ENCODE measurements at regions not wholly inside any gene's neighbourhood (a gene's known extent, or its start where the extent isn't known, plus 50 kb on each side); places are given as distances from the start of the nearest gene placed in this dataset.

DNA sequence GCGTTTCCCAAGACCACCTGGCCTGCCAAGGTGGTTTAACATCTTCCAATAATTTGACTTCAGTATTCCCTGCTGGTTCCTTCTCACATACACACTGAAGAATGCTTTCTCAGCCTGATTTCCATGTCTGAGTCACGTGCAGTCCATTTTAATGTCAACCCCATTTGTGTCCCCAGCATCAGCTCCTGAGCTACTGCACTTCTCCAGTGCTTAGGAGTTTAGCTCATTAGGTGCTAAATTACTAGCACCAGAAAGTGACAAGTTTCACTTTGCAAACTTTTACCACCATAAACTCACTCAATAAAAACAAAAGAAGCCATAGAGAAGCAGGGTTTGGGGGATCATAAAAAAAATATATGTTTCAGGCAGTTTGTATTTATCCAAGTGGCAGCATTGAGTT, 279.3 kb upstream of the SORCS1 start:
- DNase-seq = no peak

DNA sequence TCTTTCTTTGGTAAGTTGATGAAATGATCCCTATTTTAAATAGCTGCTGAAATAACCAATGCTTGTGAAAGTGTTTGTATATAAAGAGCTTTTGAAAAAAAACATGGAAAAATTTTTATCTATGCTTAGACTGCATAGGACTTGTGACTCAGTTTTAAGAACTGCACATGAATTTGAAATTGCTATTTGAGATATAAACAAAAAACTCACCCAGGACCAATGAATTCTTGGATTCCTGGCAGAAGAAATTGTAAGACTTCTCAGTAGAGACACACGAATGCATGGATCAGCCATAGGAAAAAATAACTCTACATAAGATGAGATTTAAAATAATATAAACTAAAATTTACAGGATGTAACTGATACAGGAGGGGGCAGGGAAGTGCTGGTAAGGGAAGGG, 278.8 kb upstream of the SORCS1 start:
- DNase-seq = no peak

DNA sequence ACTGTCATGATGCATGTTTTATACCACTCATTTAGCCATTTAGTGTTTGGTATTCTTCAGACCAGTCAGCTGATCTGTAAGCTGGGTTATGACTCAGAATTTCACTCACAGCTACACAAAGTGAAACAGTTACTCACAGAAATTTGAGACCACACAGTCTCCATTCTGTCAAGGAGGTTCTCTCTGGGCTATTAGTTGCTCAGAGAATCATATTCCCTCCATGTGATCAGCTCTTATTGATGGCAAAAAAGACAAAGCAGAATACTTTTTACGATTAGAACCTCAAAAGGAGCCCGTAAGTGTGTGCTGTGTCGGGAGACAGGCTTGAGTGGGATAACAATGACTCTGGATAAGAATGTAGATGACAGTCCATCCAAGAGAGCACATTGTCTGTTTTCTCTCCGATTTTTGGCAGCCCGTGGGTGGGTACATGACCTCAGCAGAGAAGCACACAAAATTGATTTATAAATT, 277.6 kb upstream of the SORCS1 start:
- no peak for DNase-seq

DNA sequence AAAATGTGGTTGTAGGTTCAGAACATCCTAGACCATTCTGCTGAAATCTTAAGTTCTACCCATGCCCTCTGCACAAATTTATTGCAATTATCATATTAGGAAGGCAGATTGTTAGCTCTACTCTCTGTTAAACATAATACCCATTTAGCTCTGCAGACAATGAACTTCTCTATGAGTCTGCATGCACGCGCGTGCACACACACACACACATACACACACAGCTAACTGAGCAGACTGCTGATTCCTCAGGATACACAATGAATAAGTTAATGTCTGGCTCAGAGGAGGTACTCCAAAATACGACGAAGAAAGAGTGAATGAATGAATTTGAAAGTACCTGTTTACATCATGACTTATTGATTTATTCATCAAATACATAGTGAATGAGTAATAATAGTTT, 276.2 kb upstream of the SORCS1 start:
- no peak for DNase-seq

DNA sequence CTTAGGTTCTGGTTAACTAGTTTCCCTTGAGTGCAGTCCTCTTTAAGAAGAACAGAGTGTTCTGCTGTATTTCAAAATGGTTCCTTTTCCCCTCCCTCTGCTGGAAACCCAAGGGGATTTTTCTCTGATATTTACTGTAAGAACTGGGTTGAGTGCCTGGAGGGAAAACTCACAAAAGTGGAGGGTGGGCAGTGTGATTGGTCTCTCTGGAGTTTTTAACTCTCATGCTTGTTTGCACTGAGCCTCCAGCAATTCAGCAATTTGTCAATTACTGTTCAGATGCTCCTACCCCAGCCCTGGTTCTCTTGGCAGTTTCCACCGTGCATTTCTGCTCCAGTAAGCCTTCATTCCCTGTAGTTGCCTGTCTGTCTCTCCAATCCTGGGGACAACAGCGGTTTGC, 273.4 kb upstream of the SORCS1 start:
- DNase-seq = no peak

DNA sequence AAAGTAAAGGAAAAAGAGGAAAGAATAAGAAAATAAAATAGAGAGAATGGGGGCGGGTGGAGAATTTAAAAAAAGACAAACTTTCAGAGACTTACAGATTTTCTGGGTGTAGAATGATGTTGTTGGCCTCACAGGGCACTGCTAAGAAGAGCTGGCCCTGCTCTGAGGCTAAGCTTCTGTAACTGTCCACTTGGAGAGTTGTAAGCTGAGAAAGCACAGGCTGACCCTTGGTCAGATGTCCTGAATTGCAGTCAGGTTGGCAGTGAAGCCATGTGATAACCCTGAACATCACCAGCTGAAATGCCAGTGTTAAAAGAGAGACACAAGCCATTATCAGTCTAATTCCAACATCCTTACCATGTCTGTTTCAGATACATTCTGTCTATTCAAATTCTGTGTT, 272.1 kb upstream of the SORCS1 start:
- no peak for DNase-seq

DNA sequence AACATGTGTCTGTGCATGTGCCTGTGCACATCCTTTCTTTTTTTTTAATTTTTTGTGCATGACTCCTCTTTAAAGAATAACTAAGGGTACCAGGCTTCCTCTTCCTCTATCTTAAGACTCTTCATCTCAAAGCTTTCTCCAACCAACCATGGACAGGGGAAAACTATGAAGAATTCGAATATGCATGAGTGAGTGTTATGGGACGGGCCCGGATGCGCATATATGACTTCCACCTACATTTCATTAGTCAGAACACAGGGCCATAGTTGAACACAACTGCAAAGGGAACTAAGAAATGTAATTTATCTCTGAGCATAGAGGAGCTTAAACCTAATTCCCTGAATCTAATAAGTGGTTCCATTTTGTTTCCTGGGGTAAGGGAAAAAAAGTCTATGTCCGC, 270.3 kb upstream of the SORCS1 start:
- DNase-seq = no peak

DNA sequence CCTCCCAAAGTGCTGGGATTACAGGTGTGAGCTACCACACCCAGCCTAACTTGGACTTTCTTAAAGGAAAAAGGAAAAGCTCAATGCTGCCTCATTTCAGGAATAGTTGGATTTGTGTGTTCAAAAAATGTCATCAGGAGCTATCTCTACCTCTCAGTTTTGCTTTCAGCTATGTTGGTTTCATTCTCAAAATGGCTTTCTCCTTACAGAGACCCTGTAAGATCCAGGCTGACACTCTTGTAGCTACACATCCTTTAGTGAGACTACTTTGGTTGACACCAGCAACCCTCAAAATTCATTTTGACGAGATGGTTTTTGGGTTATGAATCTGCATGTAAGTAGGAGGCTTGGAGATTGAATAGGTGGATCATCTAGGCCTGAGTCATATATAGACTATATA, 269.7 kb upstream of the SORCS1 start:
- DNase-seq = no peak

DNA sequence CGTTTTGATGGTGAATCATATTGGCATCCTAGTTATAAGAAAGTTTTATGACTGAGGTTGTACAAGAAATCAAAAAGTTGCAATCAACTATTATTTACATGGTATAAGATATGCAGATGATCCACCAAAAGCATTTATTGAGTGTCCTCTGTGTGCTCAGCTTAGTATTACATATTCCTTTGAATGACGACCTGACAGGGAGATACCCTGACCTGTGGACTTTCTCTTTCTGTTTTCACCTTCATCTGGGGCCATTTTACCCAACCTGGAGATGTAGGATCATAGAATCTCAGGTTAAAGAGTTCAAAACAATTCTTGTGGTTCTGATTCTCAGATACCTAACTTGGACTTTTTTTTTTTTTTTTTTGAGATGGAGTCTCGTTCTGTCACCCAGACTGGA, 269.1 kb upstream of the SORCS1 start:
- DNase-seq = no peak

DNA sequence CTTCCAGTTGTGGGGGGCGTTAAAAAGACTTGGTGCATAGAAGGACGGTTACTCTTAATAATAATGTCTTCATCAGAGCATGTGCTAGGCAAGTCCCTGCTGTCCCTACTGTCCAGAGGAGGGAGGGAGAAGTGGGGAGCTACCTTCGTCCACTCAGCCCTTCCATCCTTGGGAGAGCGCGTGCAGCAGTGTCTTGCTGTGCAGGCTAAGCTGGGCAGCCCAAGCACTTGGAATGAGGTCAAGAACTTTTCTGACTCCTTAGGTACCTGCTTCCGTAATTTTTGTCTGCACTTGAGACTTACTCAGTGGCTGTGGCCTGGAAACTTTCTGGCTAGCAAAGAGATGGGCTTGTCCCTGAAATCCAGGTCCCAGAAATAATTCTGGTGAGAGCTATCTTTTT, 265.9 kb upstream of the SORCS1 start:
- no peak for DNase-seq

DNA sequence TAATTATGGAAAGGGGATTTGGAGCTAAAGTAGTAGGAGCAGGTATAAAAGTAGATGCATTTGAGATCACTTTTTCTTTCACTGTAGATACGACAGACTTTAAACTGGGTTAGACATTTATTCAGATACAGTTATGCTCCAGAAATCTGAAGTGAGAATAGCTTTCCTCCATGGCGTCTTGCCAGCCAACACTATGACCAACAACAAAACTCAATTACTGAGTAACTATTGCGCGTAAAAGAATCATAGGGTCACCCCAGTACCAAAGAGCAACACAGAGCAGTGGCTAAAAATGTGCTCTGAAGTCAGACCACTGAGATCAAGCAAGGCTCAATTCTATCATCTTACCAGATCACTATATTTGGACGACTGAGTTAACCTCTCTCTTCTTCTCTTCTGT, 262.5 kb upstream of the SORCS1 start:
- no peak for DNase-seq

DNA sequence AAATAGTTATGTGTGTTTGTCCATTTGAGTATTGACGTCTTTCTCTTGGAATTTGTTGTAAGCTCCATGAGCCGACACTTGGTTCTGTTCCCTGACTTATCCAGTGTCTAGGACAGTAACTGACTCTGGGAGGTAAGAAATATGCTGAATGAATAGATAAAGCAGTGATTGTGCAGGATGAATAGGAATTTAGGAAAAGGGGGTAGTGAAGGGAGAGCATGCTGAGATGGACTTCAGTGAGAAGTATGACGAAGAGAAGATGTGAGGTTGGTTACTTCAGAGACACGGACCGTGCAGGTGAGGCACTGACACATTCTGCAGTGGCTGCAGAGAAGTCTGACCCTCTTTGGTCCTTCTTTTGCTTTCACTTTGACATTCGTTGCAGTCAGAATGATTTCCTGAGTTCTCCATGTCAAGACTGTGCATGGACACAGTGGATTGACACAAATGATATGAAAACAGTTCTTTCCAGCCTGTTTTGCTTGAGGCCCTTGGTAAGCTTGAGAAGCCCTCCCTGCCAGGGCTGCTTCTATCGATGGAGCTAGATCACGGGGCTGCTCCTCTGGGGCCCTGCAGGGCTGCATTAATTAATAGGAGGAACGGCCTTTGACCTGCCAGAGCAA, 261.5 kb upstream of the SORCS1 start:
- DNase-seq = no peak

DNA sequence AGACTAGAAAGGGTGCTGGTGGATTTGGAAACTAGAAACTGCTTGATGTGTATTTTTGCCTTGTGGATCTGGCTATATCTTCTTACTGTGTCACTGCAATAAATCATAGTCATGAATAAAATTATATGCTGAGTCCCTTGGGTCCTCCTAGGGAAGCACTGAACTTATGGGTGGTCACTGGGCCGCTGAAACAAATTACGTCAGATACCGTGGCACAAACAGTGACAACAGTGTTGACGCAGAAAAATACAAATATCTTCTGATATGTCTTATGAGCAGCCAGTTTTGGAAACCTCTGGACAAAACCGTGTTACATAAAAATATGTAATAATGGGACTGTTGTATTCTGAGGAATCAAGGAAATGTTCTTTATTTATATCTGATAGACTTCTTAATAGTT, 260.1 kb upstream of the SORCS1 start:
- DNase-seq = no peak

DNA sequence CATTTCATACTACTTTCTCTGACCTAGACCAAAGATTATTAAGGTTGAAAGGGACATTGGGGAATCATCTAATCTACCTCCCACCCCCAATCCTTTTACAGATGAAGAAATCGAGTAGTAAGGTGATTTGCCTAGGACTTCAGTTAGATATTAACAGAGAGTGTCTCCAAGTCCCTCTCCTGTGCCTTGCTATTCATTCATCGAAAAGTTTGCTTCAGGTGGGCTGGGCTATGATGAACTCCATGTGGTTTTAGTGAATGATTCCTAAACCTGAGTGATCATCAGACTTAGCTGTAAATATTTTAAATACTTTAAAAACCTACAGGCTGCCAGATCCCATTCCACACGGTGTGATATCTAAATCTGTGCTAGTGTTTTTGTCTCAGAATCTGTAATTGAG, 259.4 kb upstream of the SORCS1 start:
- DNase-seq = no peak

DNA sequence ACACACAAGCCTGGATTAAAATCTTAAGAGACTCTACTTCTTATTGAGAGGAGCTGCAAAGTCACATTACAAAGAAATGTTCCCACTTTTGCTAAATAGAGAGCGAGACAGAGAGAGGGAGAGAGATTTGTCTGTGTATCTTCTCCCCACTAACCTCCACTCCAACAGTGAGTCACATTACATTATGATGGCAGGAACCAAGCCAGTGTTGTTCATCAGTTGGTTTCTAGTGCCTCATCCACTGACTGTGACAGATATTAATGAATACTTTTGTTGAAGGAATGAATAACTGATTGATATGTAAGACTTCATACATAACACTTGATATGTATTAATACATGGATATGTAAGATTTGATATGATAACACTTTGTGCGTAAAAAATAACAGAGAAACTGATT, 258.2 kb upstream of the SORCS1 start:
- DNase-seq = no peak

DNA sequence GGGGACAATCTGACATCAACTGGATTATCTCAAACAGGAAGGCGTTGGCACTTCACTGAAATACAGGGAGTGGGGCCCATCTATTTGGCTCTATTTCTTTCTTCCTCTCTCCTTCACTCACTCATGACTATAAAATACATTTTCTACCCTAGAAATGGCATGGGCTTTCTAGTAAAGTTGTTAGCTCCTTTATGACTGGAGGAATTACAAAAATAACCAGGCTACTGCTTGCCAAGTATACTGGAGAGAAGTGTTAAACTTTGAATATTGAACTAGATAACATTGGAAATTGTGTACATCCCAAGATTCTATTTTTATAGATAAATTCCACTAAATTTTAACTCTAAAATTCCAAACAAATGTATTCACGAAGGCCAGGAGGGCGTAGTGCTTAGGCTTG, 255.7 kb upstream of the SORCS1 start:
- DNase-seq = no peak

DNA sequence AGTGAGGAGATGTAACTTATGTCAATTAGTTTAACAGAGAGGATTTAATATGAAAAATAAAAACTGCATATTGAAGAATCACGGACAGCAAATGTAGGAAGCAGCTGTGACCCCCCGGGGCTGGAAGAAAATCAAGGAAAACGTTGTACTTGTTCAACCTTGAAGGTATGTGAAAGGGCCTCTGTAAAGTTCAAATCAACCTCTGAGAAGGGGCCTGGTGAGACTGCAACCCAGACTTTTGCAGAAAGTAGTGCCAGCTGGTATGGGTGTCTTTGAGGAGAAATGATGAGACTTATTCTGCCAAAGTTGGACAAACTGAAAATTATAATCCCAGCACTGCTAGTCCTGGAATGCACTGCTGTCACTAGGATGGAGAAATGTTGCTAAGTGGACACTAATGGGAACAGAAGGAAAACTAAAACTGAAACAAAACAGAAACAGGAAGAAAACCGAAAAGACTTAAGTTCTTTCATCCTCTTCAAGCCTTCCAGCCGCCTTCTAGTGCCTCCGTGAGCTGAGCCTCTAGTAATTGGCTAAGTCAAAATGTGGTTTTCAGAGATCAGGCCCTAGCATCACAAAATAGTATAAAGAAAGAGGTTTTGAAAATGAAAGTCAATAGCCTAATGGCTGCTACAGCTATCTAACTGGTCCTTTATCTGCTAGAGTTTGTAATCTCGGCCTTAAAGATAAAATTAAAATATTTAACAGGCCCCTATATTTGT, 253.7 kb upstream of the SORCS1 start:
- DNase-seq = no peak

DNA sequence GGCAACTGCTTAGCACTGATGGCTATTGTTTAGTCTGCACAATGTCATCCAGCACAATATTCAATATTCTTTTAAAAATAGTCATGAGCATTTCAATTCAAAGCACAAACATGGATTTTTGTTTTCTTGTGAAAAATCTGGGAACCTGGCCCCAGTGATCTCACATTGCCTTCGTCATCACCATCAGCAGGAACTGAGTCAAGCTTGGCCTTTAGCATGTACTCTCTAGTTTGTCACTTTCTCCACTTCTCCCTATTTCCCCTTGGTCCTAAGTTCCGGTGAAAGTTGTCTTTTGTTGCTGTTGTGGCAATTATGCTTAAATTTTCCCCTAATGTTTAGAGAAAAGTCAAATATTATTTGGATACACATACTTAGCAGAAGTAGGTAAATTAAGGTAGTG, 252.9 kb upstream of the SORCS1 start:
- DNase-seq = no peak

DNA sequence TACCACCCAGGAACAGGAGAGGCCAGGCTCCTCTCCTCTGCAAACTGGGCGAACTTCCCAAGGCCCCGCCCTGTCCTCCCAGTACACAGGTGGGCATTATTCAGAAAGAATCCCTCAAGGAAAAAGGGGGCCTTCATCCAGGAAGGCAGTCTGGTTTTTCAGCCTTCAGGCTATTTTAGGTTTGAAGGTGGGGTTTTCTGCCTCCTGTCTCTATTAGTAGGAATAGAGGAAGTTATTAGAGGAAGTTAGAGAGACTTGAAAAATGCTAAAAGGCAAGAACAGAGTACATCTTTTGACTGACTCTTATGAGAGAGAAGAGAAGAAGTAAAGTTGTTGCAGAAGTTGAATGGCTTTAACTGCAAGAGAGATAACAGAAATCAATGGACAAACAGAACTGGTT, 250.9 kb upstream of the SORCS1 start:
- DNase-seq = no peak

DNA sequence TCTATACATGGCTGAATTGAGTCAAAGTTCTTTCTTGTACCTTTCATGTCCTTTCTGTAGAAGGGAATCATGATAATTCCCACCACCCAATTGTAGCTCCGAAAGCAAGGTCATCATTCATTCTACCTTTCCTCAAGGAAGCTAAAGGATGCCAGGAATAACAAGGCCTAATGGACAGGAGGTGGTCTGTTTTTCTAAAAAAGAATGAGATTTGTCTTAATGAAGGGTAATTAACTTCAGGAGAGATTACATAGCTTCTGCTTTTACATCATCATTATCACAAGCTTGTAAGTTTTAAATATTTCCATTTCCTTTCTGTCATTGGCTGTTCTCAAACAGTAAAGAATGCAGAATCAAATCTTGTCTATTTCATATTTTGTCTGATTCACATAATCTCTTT, 249.5 kb upstream of the SORCS1 start:
- no peak for DNase-seq

DNA sequence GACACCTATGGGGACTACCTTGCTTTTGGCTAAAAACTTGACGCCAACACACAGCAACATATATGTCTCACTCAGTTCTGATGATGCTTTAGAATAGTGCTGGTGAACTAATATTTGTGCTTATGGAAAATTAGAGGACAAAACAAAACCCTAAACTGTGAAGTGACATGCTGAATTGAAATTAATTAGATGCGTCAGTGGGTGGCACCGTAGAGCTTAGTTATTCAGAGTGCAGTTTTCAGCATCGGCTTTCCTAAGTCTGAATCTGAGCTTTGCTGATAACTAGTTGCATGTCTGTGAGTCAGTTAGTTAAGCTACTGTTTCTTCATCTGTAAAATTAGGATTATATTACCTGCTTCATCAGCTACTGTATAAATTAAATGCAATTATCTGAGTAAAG, 245.0 kb upstream of the SORCS1 start:
- DNase-seq = no peak

DNA sequence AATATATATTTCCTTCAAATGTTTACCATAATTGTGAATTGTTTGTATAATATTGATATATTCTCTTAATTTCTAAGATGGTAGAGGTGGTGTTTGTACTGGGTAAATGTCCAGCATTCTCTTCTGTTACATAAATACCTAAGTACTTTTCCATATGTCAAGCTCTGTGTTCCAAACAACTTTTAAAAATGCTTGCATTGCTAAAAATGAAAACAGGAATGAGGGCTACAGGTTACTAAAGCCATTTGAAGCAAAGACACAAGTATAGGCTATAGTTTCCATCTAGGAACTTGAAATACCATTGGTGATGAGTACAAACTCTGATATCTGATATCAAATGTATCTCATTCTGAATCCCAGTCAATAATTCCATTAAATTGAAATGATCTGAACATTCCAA, 233.6 kb upstream of the SORCS1 start:
- no peak for DNase-seq

DNA sequence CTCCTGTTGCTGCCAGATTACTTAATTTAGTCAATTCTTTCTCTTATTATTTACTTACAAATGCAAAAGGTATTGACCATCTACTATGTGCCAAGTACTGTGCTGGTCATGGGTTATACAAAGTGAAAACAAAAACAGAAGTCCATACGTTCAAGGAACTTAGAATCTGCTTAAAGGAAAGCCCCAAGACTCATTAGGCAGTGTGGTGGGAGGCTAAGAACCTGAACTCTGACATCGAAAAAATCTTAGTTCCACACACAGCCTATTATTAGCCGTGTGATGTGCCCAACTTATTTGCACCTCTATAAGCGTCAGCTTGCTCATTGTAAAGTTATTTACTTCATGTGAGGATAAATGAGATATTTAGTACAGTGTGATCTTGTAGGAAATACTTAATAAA, 227.4 kb upstream of the SORCS1 start:
- no peak for DNase-seq

DNA sequence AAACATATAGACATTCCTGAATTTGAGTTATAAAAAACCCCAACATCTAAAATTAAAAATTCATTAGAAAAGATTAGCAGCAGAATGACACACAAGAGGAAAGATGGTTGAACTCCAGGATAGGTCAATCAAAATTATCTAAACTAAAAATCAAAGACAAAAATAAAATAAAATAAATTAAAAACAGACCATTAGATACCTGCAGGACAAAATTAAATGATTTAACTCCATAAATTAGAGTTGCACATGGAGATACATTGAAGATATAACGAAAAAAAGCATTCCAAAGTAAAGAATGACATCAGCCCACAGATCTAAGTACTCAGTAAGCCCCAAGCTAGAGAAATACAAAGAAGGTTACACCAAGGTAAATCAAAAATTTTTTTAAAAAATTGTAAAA, 226.1 kb upstream of the SORCS1 start:
- DNase-seq = no peak

DNA sequence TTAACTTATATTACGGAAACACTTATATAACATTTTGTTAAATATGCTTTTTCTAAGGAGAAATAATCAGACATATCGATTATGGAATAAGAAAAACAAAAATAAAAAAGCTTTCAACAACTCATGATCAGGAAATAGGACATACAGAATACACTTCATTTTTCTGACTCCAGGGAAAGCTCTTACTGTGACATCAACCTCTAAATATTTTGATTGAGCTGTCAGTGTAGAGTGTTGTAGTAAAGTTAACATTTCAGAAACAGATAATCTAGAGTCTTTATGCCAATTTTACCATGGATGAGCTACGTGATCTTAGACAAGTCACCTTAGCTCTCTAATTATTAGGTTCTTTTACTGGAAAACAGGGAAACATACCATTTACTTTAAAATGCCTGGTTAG, 218.9 kb upstream of the SORCS1 start:
- DNase-seq = no peak
